Panc1 (cell line): ENCODE measurements at regions not wholly inside any gene's neighbourhood (a gene's known extent, or its start where the extent isn't known, plus 50 kb on each side); places are given as distances from the start of the nearest gene placed in this dataset.

Experiments used
- ATAC-seq: fragments of 200-7000 bp; cut with Tn5 transposase; 2 replicates; pipeline ENCODE4 v1.9.1; 2020; ENCODE audit warnings: mild to moderate bottlenecking, moderate library complexity
- BruUV-seq: library from RNA; stranded (reverse); fragments of 400-500 nt; replicated peaks from 2 replicates; lab custom pipeline; 2021; lab: Mats Ljungman, UMichigan
- CTCF ChIA-PET: fragments of 300-600 bp; sonication (Branson Sonifier 250); formaldehyde crosslinking; loops from one replicate; lab custom pipeline; 2022; ENCODE audit warnings: antibody characterized with exemption; lab: Charles Lee
- POLR2A ChIA-PET: fragments of 300-600 bp; sonication (Branson Sonifier 250); formaldehyde crosslinking; loops from one replicate; lab custom pipeline; 2022; ENCODE audit warnings: antibody characterized with exemption; lab: Charles Lee
- DNase-seq: peaks from one replicate; pipeline ENCODE4 v3.0.0-alpha.2; 2010; ENCODE audit warnings: low read depth, low spot score
- H3K27ac ChIP-seq: 2 replicates; pipeline ENCODE4 v1.5.1; 2011; ENCODE audit warnings: mild to moderate bottlenecking, low read length, inconsistent platforms
- H3K27me3 ChIP-seq: fragments of 200-500 bp; sonication (Bioruptor generic); 2 replicates; pipeline ENCODE4 v1.6.0; 2014; ENCODE audit warnings: low read length, inconsistent platforms; ENCODE audit not compliant: control insufficient read depth, insufficient read depth
- H3K36me3 ChIP-seq: fragments of 200-500 bp; sonication (Bioruptor generic); 2 replicates; pipeline ENCODE4 v1.5.1; 2014; ENCODE audit warnings: inconsistent platforms, mild to moderate bottlenecking, low read length, moderate library complexity; ENCODE audit not compliant: control insufficient read depth, insufficient read depth
- H3K4me1 ChIP-seq: 2 replicates; pipeline ENCODE4 v1.5.1; 2011; ENCODE audit warnings: inconsistent platforms, mild to moderate bottlenecking, low read length, moderate library complexity; ENCODE audit not compliant: control insufficient read depth, insufficient read depth
- H3K4me3 ChIP-seq, 2 experiments: 2 replicates each; pipeline ENCODE4 v1.5.1; 2011 to 2012; ENCODE audit warnings: low read depth in 2 of 2, low read length in 2 of 2, mild to moderate bottlenecking in 2 of 2, inconsistent platforms in 1 of 2, moderate library complexity in 1 of 2
- H3K9me3 ChIP-seq: fragments of 200-500 bp; sonication (Bioruptor generic); 2 replicates; pipeline ENCODE4 v1.5.1; 2014; ENCODE audit warnings: low read depth, mild to moderate bottlenecking, inconsistent platforms, low read length, moderate library complexity; ENCODE audit not compliant: control insufficient read depth, insufficient read depth
- POLR2AphosphoS5 ChIP-seq: IDR thresholded peaks from 2 replicates; pipeline ENCODE4 v1.6.1; 2012; ENCODE audit warnings: mild to moderate bottlenecking, low read depth, low read length, moderate library complexity
- SIN3A ChIP-seq: IDR thresholded peaks from 2 replicates; pipeline ENCODE4 v1.6.1; 2012; ENCODE audit warnings: low read depth, mild to moderate bottlenecking, low read length, moderate library complexity, borderline replicate concordance; ENCODE audit not compliant: insufficient read depth
- TCF7L2 ChIP-seq: IDR thresholded peaks from 2 replicates; pipeline ENCODE4 v1.6.1; 2011; ENCODE audit warnings: mild to moderate bottlenecking, low read depth, low read length, inconsistent platforms
- in situ Hi-C: cut with HindIII; loops from 2 replicates; pipeline ENCODE4 v1.10.0; 2016; ENCODE audit warnings: low sequenced_read_pairs, low pct_unique_long_range_greater_than_20kb
- intact Hi-C: fragments of 100-400 bp; cut with micrococcal nuclease; formaldehyde crosslinking; loops from one replicate; pipeline ENCODE4 v1.10.0; 2022; ENCODE audit not compliant: unreplicated experiment
- TF ChIP-seq, protein P1 (sequence below), 2 experiments: IDR thresholded peaks; 2 replicates each; pipeline ENCODE4 v1.6.1; 2011 to 2012; ENCODE audit warnings: low read depth in 2 of 2, control low read depth in 1 of 2, low read length in 1 of 2, mild to moderate bottlenecking in 1 of 2, moderate library complexity in 1 of 2; ENCODE audit not compliant: insufficient read depth in 1 of 2
- TF ChIP-seq, protein P2 (sequence below): fragments of 450-650 bp; IDR thresholded peaks from 2 replicates; pipeline ENCODE4 v1.5.1; 2017; ENCODE audit warnings: mild to moderate bottlenecking

GRCh38 chr7:127064-127598 lies 65.2 kb upstream of the FAM20C start:
- Histone ChIP-seq H3K27ac (no peak overlapping the region), H3K4me3 (no peak overlapping the region), H3K9me3 (no peaks in the 10 kb centered on the region), H3K4me1 (no peaks in the 10 kb centered on the region), H3K36me3 (no peaks in the 10 kb centered on the region), H3K27me3 (no peaks in the 10 kb centered on the region; the same call in 1 of the 2 replicates)
- no peak for ATAC-seq
- CTCF ChIA-PET = no interaction called here
- BruUV-seq = no TSS peak
- POLR2A ChIA-PET = no interaction called here
- intact Hi-C loops (no loop called here), in situ Hi-C loops (no loop called here)
- no peak for DNase-seq
- TF ChIP-seq, protein P1, sequence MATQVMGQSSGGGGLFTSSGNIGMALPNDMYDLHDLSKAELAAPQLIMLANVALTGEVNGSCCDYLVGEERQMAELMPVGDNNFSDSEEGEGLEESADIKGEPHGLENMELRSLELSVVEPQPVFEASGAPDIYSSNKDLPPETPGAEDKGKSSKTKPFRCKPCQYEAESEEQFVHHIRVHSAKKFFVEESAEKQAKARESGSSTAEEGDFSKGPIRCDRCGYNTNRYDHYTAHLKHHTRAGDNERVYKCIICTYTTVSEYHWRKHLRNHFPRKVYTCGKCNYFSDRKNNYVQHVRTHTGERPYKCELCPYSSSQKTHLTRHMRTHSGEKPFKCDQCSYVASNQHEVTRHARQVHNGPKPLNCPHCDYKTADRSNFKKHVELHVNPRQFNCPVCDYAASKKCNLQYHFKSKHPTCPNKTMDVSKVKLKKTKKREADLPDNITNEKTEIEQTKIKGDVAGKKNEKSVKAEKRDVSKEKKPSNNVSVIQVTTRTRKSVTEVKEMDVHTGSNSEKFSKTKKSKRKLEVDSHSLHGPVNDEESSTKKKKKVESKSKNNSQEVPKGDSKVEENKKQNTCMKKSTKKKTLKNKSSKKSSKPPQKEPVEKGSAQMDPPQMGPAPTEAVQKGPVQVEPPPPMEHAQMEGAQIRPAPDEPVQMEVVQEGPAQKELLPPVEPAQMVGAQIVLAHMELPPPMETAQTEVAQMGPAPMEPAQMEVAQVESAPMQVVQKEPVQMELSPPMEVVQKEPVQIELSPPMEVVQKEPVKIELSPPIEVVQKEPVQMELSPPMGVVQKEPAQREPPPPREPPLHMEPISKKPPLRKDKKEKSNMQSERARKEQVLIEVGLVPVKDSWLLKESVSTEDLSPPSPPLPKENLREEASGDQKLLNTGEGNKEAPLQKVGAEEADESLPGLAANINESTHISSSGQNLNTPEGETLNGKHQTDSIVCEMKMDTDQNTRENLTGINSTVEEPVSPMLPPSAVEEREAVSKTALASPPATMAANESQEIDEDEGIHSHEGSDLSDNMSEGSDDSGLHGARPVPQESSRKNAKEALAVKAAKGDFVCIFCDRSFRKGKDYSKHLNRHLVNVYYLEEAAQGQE (IDR thresholded peaks at IDR 0.05; ENCODE audit: insufficient read depth in 1 of 2, low read depth in 2 of 2, low read length in 1 of 2) = no peak
- TF ChIP-seq, protein P2, sequence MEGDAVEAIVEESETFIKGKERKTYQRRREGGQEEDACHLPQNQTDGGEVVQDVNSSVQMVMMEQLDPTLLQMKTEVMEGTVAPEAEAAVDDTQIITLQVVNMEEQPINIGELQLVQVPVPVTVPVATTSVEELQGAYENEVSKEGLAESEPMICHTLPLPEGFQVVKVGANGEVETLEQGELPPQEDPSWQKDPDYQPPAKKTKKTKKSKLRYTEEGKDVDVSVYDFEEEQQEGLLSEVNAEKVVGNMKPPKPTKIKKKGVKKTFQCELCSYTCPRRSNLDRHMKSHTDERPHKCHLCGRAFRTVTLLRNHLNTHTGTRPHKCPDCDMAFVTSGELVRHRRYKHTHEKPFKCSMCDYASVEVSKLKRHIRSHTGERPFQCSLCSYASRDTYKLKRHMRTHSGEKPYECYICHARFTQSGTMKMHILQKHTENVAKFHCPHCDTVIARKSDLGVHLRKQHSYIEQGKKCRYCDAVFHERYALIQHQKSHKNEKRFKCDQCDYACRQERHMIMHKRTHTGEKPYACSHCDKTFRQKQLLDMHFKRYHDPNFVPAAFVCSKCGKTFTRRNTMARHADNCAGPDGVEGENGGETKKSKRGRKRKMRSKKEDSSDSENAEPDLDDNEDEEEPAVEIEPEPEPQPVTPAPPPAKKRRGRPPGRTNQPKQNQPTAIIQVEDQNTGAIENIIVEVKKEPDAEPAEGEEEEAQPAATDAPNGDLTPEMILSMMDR = no peak
- TF ChIP-seq POLR2AphosphoS5 = no peak
- TF ChIP-seq SIN3A = no peak
- no peak for TF ChIP-seq TCF7L2

DNA sequence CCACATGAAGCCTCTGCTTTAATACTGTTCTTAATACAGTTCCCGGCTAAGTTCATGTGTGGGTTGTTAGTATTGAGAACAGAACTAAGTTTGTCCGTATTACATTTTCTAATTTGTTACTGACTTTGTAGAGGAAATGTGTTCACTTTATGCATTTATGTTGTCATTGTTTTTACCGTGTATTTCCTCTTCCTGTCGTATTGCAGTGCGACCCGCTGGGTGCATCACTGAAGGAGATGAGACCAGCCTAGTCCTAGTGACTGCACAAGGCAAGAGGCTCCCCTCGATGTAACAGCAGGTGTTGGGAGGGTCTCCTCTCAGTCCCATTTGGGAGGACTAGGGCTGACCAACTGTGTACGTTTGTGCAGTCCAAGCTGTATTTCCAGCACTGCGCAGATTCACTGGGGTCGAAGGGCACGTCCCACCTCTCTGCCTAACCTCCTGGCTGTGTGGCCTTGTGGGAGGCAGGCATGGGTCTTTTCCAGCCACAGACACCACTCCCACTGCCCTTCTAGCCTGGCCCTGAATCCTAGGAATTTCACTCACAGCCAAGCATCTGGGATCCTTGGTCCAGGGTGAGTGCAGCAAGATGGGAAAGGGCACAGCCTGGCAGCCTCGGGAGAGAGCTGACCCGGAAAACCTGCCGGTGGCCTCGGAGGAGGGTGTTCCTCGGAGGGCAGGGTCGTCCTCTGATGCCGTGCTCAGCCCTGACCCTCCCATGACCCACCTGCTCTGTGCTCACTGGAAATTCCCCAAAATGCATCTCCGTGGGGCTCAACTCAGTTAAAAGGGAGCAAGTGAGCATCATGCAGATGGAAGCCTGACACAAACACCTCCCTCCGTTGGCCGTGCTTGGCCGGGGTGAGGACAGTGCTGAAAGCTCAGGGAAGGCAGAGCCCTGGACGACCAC lies 63.9 kb upstream of the FAM20C start:
- intact Hi-C loops = no loop called here
- H3K4me1 ChIP-seq = no peaks in the 10 kb centered on the region
- in situ Hi-C loops = no loop called here
- H3K9me3 ChIP-seq = no peaks in the 10 kb centered on the region
- no peaks in the 10 kb centered on the region for H3K27me3 ChIP-seq
- TF ChIP-seq SIN3A (no peak), POLR2AphosphoS5 (no peak), TCF7L2 (no peak)
- TF ChIP-seq, protein P2 = no peak
- TF ChIP-seq, protein P1 (IDR thresholded peaks at IDR 0.05; ENCODE audit: insufficient read depth in 1 of 2, low read depth in 2 of 2, low read length in 1 of 2) = no peak
- no peaks in the 10 kb centered on the region for H3K36me3 ChIP-seq
- DNase-seq (no peak), ATAC-seq (no peak)
- no peak overlapping the region for H3K27ac ChIP-seq
- no peak overlapping the region for H3K4me3 ChIP-seq
- POLR2A ChIA-PET = no interaction called here
- CTCF ChIA-PET = no interaction called here
- BruUV-seq = no TSS peak
